ENCODE measurements at regions not wholly inside any gene's neighbourhood (a gene's known extent, or its start where the extent isn't known, plus 50 kb on each side); places are given as distances from the start of the nearest gene placed in this dataset.

GRCh38 chr13:34411177-34411576 lies 530.9 kb upstream of the NBEA start:
- no peak for TF ChIP-seq CTCF (conservative IDR thresholded peaks at IDR 0.05; ENCODE audit: low read depth, low read length)
- no peak for DNase-seq (ENCODE audit: low read depth)
- no peak overlapping the region for H3K4me3 ChIP-seq (ENCODE audit: low read depth, low read length)

GRCh38 chr13:34411894-34412293 lies 530.2 kb upstream of the NBEA start:
- TF ChIP-seq CTCF (conservative IDR thresholded peaks at IDR 0.05; ENCODE audit: low read depth, low read length) = no peak
- DNase-seq (ENCODE audit: low read depth) = no peak
- H3K4me3 ChIP-seq (ENCODE audit: low read depth, low read length) = no peak overlapping the region

- H3K4me3 ChIP-seq (ENCODE audit: low read depth, low read length) = no peak overlapping the region
- no peak for DNase-seq (ENCODE audit: low read depth)
- TF ChIP-seq CTCF (conservative IDR thresholded peaks at IDR 0.05; ENCODE audit: low read depth, low read length) = no peak
Measured at GRCh38 chr13:34412295-34412694, 529.8 kb upstream of the NBEA start.

GRCh38 chr13:34412817-34413375 lies 529.2 kb upstream of the NBEA start:
- no peak for TF ChIP-seq CTCF (conservative IDR thresholded peaks at IDR 0.05; ENCODE audit: low read depth, low read length)
- H3K4me3 ChIP-seq (ENCODE audit: low read depth, low read length) = no peak overlapping the region
- DNase-seq (ENCODE audit: low read depth) = no peak

GRCh38 chr13:34413538-34414210 lies 528.4 kb upstream of the NBEA start:
- H3K4me3 ChIP-seq (ENCODE audit: low read depth, low read length) = no peak overlapping the region
- TF ChIP-seq CTCF (conservative IDR thresholded peaks at IDR 0.05; ENCODE audit: low read depth, low read length) = no peak
- DNase-seq (ENCODE audit: low read depth) = no peak

GRCh38 chr13:34414616-34415015 lies 527.5 kb upstream of the NBEA start:
- H3K4me3 ChIP-seq (ENCODE audit: low read depth, low read length) = no peak overlapping the region
- no peak for DNase-seq (ENCODE audit: low read depth)
- no peak for TF ChIP-seq CTCF (conservative IDR thresholded peaks at IDR 0.05; ENCODE audit: low read depth, low read length)

- TF ChIP-seq CTCF (conservative IDR thresholded peaks at IDR 0.05; ENCODE audit: low read depth, low read length) = no peak
- H3K4me3 ChIP-seq (ENCODE audit: low read depth, low read length) = no peak overlapping the region
- DNase-seq (ENCODE audit: low read depth) = peak; percentile 62
Measured at GRCh38 chr13:34416971-34417380, 525.1 kb upstream of the NBEA start.

All from choroid plexus epithelial cell (primary cell).